Astrocyte of the spinal cord (primary cell): ENCODE measurements at regions not wholly inside any gene's neighbourhood (a gene's known extent, or its start where the extent isn't known, plus 50 kb on each side); places are given as distances from the start of the nearest gene placed in this dataset.

Experiments used
- DNase-seq: peaks from one replicate; pipeline ENCODE4 v3.0.0; 2011; ENCODE audit warnings: low read depth, low spot score
- H3K4me3 ChIP-seq: 2 replicates; pipeline ENCODE4 v1.5.1; 2011; ENCODE audit warnings: low read depth, mild to moderate bottlenecking, low read length, moderate library complexity
- CTCF ChIP-seq: IDR thresholded peaks from 2 replicates; pipeline ENCODE4 v1.5.1; 2012; ENCODE audit warnings: low read depth, mild to moderate bottlenecking, low read length, inconsistent platforms
- in situ Hi-C: cut with HindIII; loops from 2 replicates; pipeline ENCODE4 v1.10.0; 2017; ENCODE audit warnings: low sequenced_read_pairs

- DNase-seq = no peak
- in situ Hi-C loops = no loop called here
- H3K4me3 ChIP-seq = no peak overlapping the region
- no peak for TF ChIP-seq CTCF
These were observed 135.5 kb upstream of the PRLR start for GRCh38 chr5:35365758-35366157.

- no peak for DNase-seq
- no peak for TF ChIP-seq CTCF
- in situ Hi-C loops = no loop called here
- no peak overlapping the region for H3K4me3 ChIP-seq
These were observed 134.1 kb upstream of the PRLR start for GRCh38 chr5:35364350-35364749.

- in situ Hi-C loops = no loop called here
- H3K4me3 ChIP-seq = no peak overlapping the region
- no peak for TF ChIP-seq CTCF
- DNase-seq = no peak
These were observed 133.2 kb upstream of the PRLR start for GRCh38 chr5:35363387-35363965.

- no peak for DNase-seq
- TF ChIP-seq CTCF = no peak
- in situ Hi-C loops = no loop called here
- H3K4me3 ChIP-seq = no peak overlapping the region
These were observed 132.5 kb upstream of the PRLR start for GRCh38 chr5:35362772-35363171.

- H3K4me3 ChIP-seq = no peak overlapping the region
- TF ChIP-seq CTCF = no peak
- in situ Hi-C loops = no loop called here
- no peak for DNase-seq
These were observed 130.4 kb upstream of the PRLR start for GRCh38 chr5:35360671-35361070.

- in situ Hi-C loops = no loop called here
- H3K4me3 ChIP-seq = no peak overlapping the region
- no peak for DNase-seq
- TF ChIP-seq CTCF = no peak
These were observed 129.6 kb upstream of the PRLR start for GRCh38 chr5:35359859-35360258.

- DNase-seq = no peak
- in situ Hi-C loops = no loop called here
- no peak for TF ChIP-seq CTCF
- no peak overlapping the region for H3K4me3 ChIP-seq
These were observed 127.7 kb upstream of the PRLR start for GRCh38 chr5:35357973-35358372.
